ENCODE measurements at regions not wholly inside any gene's neighbourhood (a gene's known extent, or its start where the extent isn't known, plus 50 kb on each side); places are given as distances from the start of the nearest gene placed in this dataset.

GRCh38 chr3:83765956-83766355 lies 1192.8 kb upstream of the CADM2 start:
- DNase-seq, result no peak

- no peak for DNase-seq
Observed at GRCh38 chr3:83769791-83770663, 1188.8 kb upstream of the CADM2 start.

- no peak for DNase-seq
Observed at GRCh38 chr3:83770664-83771402, 1188.0 kb upstream of the CADM2 start.

GRCh38 chr3:83802801-83803200 lies 1156.0 kb upstream of the CADM2 start:
- DNase-seq, result no peak

DNA sequence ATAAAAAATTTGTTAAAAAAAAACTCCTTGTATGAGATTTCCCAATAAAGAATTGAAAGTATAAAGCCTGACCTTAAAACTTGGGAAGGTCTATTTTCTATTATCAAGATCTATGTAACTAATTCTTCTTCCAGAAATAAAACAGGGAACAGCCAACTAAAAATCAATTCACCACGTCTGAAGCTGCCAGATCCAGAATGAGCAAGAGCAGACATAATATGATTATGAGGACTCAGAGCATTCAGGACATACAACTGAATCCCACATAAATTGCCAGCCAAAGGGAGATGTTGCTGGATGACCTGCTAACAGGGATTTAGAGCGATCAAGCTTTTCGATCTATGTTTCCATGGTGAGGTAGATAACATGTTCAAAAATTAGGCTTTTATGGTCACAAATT lies 1151.3 kb upstream of the CADM2 start:
- no peak for DNase-seq

DNA sequence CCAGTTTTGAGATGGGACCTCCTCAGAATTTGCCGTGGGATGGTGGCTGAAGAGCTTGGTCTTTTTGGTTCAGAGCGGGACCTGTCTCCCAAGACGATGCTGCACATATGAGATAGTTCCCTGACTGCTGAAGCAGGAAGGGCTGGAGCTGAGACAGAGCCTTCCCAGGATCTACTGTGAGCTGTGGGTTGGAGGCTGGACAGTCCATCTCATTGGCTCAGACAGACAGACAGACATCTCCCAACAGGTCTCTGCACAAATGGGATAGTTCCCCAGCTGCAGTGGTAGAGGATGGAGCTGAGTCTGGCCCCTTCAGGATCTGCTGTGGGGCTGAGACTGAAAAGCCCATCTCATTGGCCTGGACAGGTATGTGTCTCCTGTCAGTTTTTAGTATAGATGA lies 1145.6 kb upstream of the CADM2 start:
- no peak for DNase-seq

DNA sequence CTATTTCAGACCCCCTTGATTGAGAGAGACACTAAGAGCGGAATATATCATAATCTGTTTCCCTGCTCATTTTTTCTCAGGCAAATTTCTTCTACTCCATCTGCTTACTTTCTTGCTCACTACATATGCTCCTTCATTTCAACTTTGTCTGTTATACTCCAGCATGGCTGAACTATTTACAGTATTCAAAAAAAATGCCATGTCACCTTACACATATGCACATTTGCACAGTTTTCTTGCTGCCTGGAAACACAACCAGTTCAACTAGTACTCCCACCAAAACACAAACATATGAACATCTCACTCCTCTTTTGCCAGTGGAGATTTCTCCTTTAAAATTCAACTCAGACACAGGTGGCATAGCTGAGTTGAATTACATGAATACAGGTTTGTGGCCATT lies 1142.1 kb upstream of the CADM2 start:
- DNase-seq, result no peak

GRCh38 chr3:83821506-83821905 lies 1137.3 kb upstream of the CADM2 start:
- no peak for DNase-seq

- DNase-seq, result no peak
Observed at GRCh38 chr3:83823095-83823494, 1135.7 kb upstream of the CADM2 start.

GRCh38 chr3:83835040-83835439 lies 1123.7 kb upstream of the CADM2 start:
- no peak for DNase-seq

GRCh38 chr3:83842511-83842910 lies 1116.3 kb upstream of the CADM2 start:
- no peak for DNase-seq

DNA sequence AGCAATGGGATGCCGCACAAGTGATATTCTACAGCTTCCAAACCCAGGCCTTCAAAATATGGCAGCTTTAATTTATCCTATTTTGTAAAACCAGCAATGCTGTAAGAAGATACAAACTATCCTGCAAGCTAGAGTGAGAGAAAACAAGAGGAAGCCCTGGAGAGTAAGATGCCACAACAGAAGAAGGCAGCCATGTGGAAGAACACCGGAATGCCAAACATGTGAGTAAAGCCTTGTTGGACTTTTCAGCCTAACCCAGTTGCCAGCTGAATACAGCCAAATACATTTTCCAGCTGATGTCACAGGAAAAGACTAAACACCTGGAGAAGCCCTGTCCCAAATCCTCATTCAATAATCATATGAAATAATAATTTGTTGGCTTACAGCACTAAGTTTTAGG lies 1115.1 kb upstream of the CADM2 start:
- DNase-seq, result no peak

DNA sequence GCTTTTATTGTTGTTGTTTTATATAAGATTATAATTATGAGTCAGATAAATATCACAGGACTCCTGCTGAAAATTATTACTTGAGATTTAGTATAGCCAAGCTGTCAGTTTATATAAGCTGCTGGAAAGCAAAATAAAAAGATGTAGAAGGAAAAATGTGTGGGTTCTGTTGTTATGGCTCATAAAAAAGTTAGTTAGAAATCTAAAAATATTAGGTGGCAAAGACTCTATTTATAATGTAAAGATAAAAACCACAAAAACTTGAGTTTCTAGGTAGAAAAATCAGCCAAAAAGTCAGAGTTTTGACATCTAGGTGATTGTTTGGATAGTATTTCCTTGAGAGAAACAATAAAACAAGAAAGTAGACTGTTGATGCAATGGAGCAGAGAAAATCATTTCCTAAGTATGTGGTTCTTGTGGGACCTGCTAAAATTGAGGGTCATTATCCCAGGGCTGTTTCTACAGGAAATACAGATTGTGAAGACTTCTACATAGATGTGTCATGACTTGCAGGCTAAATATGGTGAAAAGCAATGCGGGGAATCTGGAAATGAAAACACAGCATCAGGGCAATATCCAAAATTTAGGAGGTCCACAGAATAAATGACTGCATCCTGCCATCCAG lies 1109.6 kb upstream of the CADM2 start:
- DNase-seq, result no peak

- no peak for DNase-seq
Observed at GRCh38 chr3:83863380-83863779, 1095.4 kb upstream of the CADM2 start.

DNA sequence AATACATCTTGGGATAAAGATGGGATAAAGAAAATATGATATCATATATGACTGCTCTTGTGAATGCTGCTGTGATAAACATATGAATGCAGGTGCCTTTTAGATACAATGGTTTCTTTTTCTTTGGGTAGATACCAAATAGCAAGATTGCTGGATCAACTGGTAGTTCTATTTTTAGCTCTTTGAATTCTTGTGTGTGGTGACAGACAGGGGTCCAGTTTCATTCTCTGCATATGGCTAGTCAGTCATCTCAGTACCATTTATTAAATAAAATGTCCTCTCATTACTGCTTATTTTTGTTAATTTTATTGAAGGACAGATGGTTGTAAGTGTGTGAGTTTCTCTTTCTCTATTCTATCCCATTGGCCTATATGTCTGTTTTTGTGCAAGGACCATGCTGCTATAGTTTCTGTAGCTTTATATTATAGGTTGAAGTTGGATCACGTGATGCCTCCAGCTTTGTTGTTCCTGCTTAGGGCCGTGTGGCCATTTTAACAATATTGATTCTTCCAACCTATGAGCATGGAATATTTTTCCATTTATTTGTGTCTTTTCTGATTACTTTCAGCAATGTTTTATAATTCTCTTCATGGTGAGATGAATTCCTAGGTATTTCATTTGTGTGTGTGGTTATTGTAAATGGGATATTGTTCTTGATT lies 1089.8 kb upstream of the CADM2 start:
- no peak for DNase-seq

- DNase-seq, result no peak
Observed at GRCh38 chr3:83873550-83873949, 1085.2 kb upstream of the CADM2 start.

GRCh38 chr3:83877910-83878309 lies 1080.9 kb upstream of the CADM2 start:
- no peak for DNase-seq

GRCh38 chr3:83882701-83883100 lies 1076.1 kb upstream of the CADM2 start:
- DNase-seq, result no peak

GRCh38 chr3:83890039-83890762 lies 1068.6 kb upstream of the CADM2 start:
- DNase-seq, result no peak

- no peak for DNase-seq
Observed at GRCh38 chr3:83890763-83891135, 1068.0 kb upstream of the CADM2 start.

DNA sequence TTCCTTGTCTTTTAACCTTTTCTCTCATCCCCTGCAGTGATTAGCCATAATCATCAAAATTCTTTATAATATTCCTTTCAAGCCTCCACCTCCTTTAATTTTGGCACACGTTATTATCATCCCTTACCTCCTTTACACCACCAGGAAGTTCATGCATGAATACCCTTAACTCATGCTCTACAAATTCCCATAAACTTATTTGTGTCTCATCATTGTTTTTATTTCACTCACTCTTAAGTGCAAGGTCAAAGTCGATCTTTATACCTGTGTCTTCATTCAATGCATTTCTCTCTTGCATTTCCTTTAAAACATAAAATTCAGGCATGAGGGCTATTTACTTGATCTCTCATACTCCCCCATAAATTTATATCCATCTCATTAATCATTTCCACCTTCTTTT lies 1064.6 kb upstream of the CADM2 start:
- no peak for DNase-seq

DNA sequence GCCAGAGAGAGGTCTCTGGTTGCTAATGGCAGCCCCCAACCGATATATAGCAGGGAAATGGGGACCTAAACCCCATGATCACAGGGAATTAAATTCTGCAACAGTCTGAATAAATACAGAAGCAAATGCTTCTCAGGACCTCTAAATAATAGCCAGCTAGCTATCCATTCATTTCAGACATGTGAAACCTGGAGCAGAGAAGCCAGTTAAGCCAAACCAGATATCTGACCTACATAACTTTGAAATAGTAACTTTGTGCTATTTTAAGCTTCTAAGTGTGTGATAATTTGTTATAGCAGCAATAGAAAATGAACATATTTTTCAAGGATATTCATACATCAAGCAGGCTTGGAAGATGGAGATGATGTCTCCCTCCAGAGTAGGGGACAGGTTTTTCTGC lies 1062.9 kb upstream of the CADM2 start:
- no peak for DNase-seq
